Fibroblast of villous mesenchyme (primary cell): ENCODE measurements at regions not wholly inside any gene's neighbourhood (a gene's known extent, or its start where the extent isn't known, plus 50 kb on each side); places are given as distances from the start of the nearest gene placed in this dataset.
A peak's percentile ranks its signal among the peaks of the same experiment; 100 is the strongest.

ENCODE experiments used
- DNase-seq: peaks from one replicate; pipeline ENCODE4 v3.0.0-alpha.2; 2010; ENCODE audit warnings: low read depth
- H3K4me3 ChIP-seq: 2 replicates; pipeline ENCODE4 v1.5.1; 2011; ENCODE audit warnings: low read depth, mild to moderate bottlenecking, low read length
- CTCF ChIP-seq: IDR thresholded peaks from 2 replicates; pipeline ENCODE4 v1.5.1; 2012; ENCODE audit warnings: low read depth, mild to moderate bottlenecking, low read length; ENCODE audit not compliant: insufficient read depth

GRCh38 chr9:89922099-89922498 lies 317.3 kb downstream of the GADD45G start:
- no peak for DNase-seq
- no peak for TF ChIP-seq CTCF
- H3K4me3 ChIP-seq: no peak overlapping the region

GRCh38 chr9:89923174-89923573 lies 318.4 kb downstream of the GADD45G start:
- no peak overlapping the region for H3K4me3 ChIP-seq
- DNase-seq: no peak
- no peak for TF ChIP-seq CTCF

GRCh38 chr9:89923961-89924504 lies 319.2 kb downstream of the GADD45G start:
- no peak overlapping the region for H3K4me3 ChIP-seq
- TF ChIP-seq CTCF: no peak
- peak; percentile 4 for DNase-seq

GRCh38 chr9:89924611-89925010 lies 319.8 kb downstream of the GADD45G start:
- no peak for DNase-seq
- no peak overlapping the region for H3K4me3 ChIP-seq
- no peak for TF ChIP-seq CTCF

GRCh38 chr9:89926167-89926566 lies 321.4 kb downstream of the GADD45G start:
- H3K4me3 ChIP-seq: no peak overlapping the region
- TF ChIP-seq CTCF: no peak
- DNase-seq: no peak

GRCh38 chr9:89926691-89927220 lies 321.9 kb downstream of the GADD45G start:
- no peak for DNase-seq
- no peak overlapping the region for H3K4me3 ChIP-seq
- no peak for TF ChIP-seq CTCF

GRCh38 chr9:89928106-89928505 lies 323.3 kb downstream of the GADD45G start:
- TF ChIP-seq CTCF: no peak
- DNase-seq: no peak
- H3K4me3 ChIP-seq: no peak overlapping the region
